SK-N-SH (cell line): ENCODE measurements at regions not wholly inside any gene's neighbourhood (a gene's known extent, or its start where the extent isn't known, plus 50 kb on each side); places are given as distances from the start of the nearest gene placed in this dataset.
"Not testable (repeated sequence)": the region's sequence is repeated elsewhere in the genome, so short reads cannot be mapped to it uniquely, and the experiment has no call there.

ENCODE experiments used
- CTCF ChIA-PET: fragments of 300-600, 350-600 bp; formaldehyde crosslinking; extraction: SDS; loops from one replicate; lab custom pipeline; 2021; lab: Yijun Ruan, JAX
- POLR2A ChIA-PET: fragments of 350-600 bp; sonication (Branson Sonifier 250); formaldehyde crosslinking; extraction: SDS; loops from one replicate; lab custom pipeline; 2020; ENCODE audit warnings: antibody characterized with exemption, inconsistent platforms; lab: Yijun Ruan, JAX
- DNase-seq: peaks from one replicate; pipeline ENCODE4 v3.0.0; 2012
- H2AFZ ChIP-seq: fragments of 200-600 bp; sonication (generic); 2 replicates; pipeline ENCODE4 v1.8.1; 2016; ENCODE audit warnings: antibody characterized with exemption, mild to moderate bottlenecking, low read depth
- H3F3A ChIP-seq: fragments of 200-600 bp; sonication (generic); replicated peaks from 2 replicates; pipeline ENCODE3; 2016; ENCODE audit warnings: antibody characterized with exemption, mild to moderate bottlenecking; ENCODE audit not compliant: insufficient read depth
- H3K27ac ChIP-seq, 2 experiments: fragments of 200-500 bp in 1 of 2; fragments of 200-600 bp in 1 of 2; sonication (Bioruptor generic) in 1 of 2; sonication (generic), shearing (Covaris generic) in 1 of 2; 2 replicates each; pipeline versions ENCODE4 v1.5.1 to v1.6.1; 2014 to 2016; ENCODE audit warnings: low read depth in 2 of 2, inconsistent platforms in 1 of 2, low read length in 1 of 2, mild to moderate bottlenecking in 1 of 2, mixed read lengths in 1 of 2
- H3K27me3 ChIP-seq: fragments of 200-600 bp; sonication (generic), shearing (Covaris generic); 2 replicates; pipeline ENCODE4 v1.6.1; 2016; ENCODE audit warnings: mixed run types; ENCODE audit not compliant: insufficient read depth
- H3K36me3 ChIP-seq, 2 experiments: fragments of 200-500 bp in 1 of 2; fragments of 200-600 bp in 1 of 2; sonication (Bioruptor generic) in 1 of 2; sonication (generic) in 1 of 2; replicated peaks in 1 of 2; 2 replicates each; pipeline versions ENCODE3 to v1.5.1; 2014 to 2016; ENCODE audit warnings: low read length in 1 of 2, mild to moderate bottlenecking in 1 of 2; ENCODE audit not compliant: insufficient read depth in 2 of 2, control insufficient read depth in 1 of 2
- H3K4me1 ChIP-seq, 2 experiments: fragments of 200-500 bp in 1 of 2; fragments of 200-600 bp in 1 of 2; sonication (Bioruptor generic) in 1 of 2; sonication (generic), shearing (Covaris generic) in 1 of 2; 2 replicates each; pipeline versions ENCODE4 v1.5.1 to v1.6.1; 2014 to 2016; ENCODE audit warnings: low read depth in 1 of 2, low read length in 1 of 2, mixed run types in 1 of 2; ENCODE audit not compliant: insufficient read depth in 2 of 2, control insufficient read depth in 1 of 2
- H3K4me2 ChIP-seq: fragments of 200-600 bp; sonication (generic), shearing (Covaris generic); 2 replicates; pipeline ENCODE4 v1.6.1; 2017; ENCODE audit warnings: mixed run types
- H3K4me3 ChIP-seq, 2 experiments: fragments of 200-500 bp in 1 of 2; fragments of 200-600 bp in 1 of 2; sonication (Bioruptor generic) in 1 of 2; sonication (generic), shearing (Covaris generic) in 1 of 2; 2 replicates each; pipeline versions ENCODE4 v1.5.1 to v1.8.1; 2014 to 2016; ENCODE audit warnings: low read depth in 2 of 2, inconsistent platforms in 1 of 2, low read length in 1 of 2, mild to moderate bottlenecking in 1 of 2, mixed read lengths in 1 of 2, moderate library complexity in 1 of 2
- H3K79me2 ChIP-seq: fragments of 200-600 bp; sonication (generic); 2 replicates; pipeline ENCODE4 v1.8.1; 2017; ENCODE audit warnings: mild to moderate bottlenecking; ENCODE audit not compliant: insufficient read depth
- H3K9ac ChIP-seq: fragments of 200-600 bp; sonication (generic); 2 replicates; pipeline ENCODE4 v1.6.1; 2017; ENCODE audit warnings: mixed run types
- H3K9me2 ChIP-seq: fragments of 200-600 bp; sonication (generic); 2 replicates; pipeline ENCODE4 v1.6.1; 2017; ENCODE audit warnings: mixed run types
- H3K9me3 ChIP-seq: fragments of 200-600 bp; sonication (generic); 2 replicates; pipeline ENCODE4 v1.6.1; 2017; ENCODE audit warnings: mixed run types, mild to moderate bottlenecking, moderate library complexity
- H4K20me1 ChIP-seq: fragments of 200-600 bp; sonication (generic); 2 replicates; pipeline ENCODE4 v1.6.1; 2017; ENCODE audit warnings: mild to moderate bottlenecking, mixed run types; ENCODE audit not compliant: insufficient read depth
- EP300 ChIP-seq, 2 experiments: IDR thresholded peaks; 2 replicates each; pipeline versions ENCODE4 v1.4.0 to v1.6.1; 2012; ENCODE audit warnings: borderline replicate concordance in 1 of 2, low read depth in 1 of 2, low read length in 1 of 2
- EZH2phosphoT487 ChIP-seq: fragments of 200-600 bp; sonication (generic); IDR thresholded peaks from 2 replicates; pipeline ENCODE4 v1.6.1; 2017; ENCODE audit warnings: low read depth, mixed run types, mild to moderate bottlenecking, antibody characterized with exemption, moderate library complexity, borderline replicate concordance
- FOXJ3 ChIP-seq: sonication (generic); formaldehyde crosslinking; IDR thresholded peaks from 2 replicates; pipeline ENCODE4 v1.5.1; 2020; ENCODE audit warnings: mild to moderate bottlenecking, missing genetic modification reagents
- JUND ChIP-seq: IDR thresholded peaks from 2 replicates; pipeline ENCODE4 v1.4.0; 2012
- MXI1 ChIP-seq: IDR thresholded peaks from 2 replicates; pipeline ENCODE4 v1.6.1; 2012; ENCODE audit warnings: mild to moderate bottlenecking, low read depth, low read length, improper control_type of control experiment
- POLR2AphosphoS5 ChIP-seq: IDR thresholded peaks from 2 replicates; pipeline ENCODE4 v1.6.1; 2012; ENCODE audit warnings: low read depth, low read length
- RXRA ChIP-seq: IDR thresholded peaks from 2 replicates; pipeline ENCODE4 v1.4.0; 2012; ENCODE audit warnings: low read depth, mild to moderate bottlenecking, borderline replicate concordance
- TAF1 ChIP-seq: IDR thresholded peaks from 2 replicates; pipeline ENCODE4 v1.6.1; 2012; ENCODE audit warnings: low read depth, mild to moderate bottlenecking, low read length, moderate library complexity, borderline replicate concordance
- WGBS: methylation state at CpG from one replicate; pipeline ENCODE4 v1.1.6; 2017; ENCODE audit warnings: low lambda C conversion rate; 5-methylcytosine and 5-hydroxymethylcytosine counted together
- TF ChIP-seq, protein P1 (sequence below): fragments of 200-600 bp; sonication (generic); IDR thresholded peaks from 2 replicates; pipeline ENCODE4 v1.6.1; 2017; ENCODE audit warnings: antibody characterized with exemption, mild to moderate bottlenecking, moderate library complexity
- TF ChIP-seq, protein P2 (sequence below): fragments of 150-350 bp; IDR thresholded peaks from 2 replicates; pipeline ENCODE4 v1.6.1; 2016; ENCODE audit warnings: mild to moderate bottlenecking, low read depth, low read length
- TF ChIP-seq, protein P3 (sequence below): IDR thresholded peaks from 2 replicates; pipeline ENCODE4 v1.6.1; 2012; ENCODE audit warnings: mild to moderate bottlenecking, low read depth, low read length, moderate library complexity

DNA sequence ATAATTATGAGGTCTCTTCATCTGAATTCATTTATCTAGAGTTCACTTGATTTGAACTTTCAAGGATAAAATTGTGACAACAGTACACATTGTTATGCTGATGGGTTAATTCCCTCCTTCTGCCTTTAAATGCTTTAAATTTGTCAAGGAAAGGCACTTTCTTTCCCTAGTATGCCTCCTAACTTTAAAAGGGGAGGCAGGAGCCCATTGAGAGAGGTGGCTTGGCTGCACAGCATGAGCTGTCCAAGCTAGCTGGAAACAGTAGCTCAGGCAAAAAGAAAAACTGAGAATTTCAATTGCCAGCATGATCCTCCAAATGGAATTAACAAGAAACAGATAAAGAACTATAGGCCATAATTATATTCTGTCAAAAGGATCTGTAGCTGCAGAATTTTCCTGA is 243.3 kb upstream of the GRIK2 start (continued):
- TF ChIP-seq, protein P1, sequence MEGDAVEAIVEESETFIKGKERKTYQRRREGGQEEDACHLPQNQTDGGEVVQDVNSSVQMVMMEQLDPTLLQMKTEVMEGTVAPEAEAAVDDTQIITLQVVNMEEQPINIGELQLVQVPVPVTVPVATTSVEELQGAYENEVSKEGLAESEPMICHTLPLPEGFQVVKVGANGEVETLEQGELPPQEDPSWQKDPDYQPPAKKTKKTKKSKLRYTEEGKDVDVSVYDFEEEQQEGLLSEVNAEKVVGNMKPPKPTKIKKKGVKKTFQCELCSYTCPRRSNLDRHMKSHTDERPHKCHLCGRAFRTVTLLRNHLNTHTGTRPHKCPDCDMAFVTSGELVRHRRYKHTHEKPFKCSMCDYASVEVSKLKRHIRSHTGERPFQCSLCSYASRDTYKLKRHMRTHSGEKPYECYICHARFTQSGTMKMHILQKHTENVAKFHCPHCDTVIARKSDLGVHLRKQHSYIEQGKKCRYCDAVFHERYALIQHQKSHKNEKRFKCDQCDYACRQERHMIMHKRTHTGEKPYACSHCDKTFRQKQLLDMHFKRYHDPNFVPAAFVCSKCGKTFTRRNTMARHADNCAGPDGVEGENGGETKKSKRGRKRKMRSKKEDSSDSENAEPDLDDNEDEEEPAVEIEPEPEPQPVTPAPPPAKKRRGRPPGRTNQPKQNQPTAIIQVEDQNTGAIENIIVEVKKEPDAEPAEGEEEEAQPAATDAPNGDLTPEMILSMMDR, result no peak
- TF ChIP-seq EP300 (IDR thresholded peaks at IDR 0.05; ENCODE audit: borderline replicate concordance in 1 of 2, low read depth in 1 of 2, low read length in 1 of 2), result no peak
- TF ChIP-seq RXRA, result no peak
- TF ChIP-seq, protein P2, sequence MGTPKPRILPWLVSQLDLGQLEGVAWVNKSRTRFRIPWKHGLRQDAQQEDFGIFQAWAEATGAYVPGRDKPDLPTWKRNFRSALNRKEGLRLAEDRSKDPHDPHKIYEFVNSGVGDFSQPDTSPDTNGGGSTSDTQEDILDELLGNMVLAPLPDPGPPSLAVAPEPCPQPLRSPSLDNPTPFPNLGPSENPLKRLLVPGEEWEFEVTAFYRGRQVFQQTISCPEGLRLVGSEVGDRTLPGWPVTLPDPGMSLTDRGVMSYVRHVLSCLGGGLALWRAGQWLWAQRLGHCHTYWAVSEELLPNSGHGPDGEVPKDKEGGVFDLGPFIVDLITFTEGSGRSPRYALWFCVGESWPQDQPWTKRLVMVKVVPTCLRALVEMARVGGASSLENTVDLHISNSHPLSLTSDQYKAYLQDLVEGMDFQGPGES, result no peak
- no peak for TF ChIP-seq JUND
- no peak for TF ChIP-seq FOXJ3 (CRISPR knock-in tag)

DNA sequence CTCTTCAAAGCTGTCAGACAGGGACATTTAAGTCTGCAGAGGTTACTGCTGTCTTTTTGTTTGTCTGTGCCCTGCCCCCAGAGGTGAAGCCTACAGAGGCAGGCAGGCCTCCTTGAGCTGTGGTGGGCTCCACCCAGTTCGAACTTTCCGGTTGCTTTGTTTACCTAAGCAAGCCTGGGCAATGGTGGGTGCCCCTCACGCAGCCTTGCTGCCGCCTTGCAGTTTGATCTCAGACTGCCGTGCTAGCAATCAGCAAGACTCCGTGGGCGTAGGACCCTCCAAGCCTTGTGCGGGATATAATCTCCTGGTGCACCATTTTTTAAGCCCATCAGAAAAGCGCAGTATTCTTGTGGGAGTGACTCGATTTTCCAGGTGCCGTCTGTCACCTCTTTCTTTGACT is 235.9 kb upstream of the GRIK2 start:
- H3K79me2 ChIP-seq, result not testable (repeated sequence)

DNA sequence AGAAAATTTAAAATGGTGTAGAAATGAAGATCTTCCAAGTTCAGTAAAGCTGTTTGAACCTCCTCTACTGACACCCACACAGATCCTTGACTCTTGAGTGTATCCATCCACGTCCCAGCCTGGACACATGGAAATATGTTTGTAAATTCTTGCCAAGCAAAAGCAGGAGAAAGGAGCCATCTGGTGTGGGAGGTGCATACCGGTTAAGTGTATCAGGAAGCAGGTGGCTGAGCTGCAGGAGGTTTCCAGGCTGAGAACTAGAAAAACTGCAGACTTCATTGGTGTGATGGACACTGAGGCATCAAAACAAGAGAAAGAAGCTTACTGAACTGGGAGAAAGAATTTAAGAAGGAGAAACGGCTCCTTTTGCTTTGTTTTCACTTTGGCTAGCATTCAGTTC is 229.9 kb upstream of the GRIK2 start:
- 27% methylated on average over 3 of the region's 3 CpGs for WGBS
- ChIA-PET POLR2A (no interaction called here), CTCF (no interaction called here)
- Histone ChIP-seq H3K79me2 (no peaks in the 10 kb centered on the region), H4K20me1 (no peaks in the 10 kb centered on the region), H3K36me3 (no peaks in the 10 kb centered on the region), H3K4me2 (no peak overlapping the region), H3K9me2 (no peaks in the 10 kb centered on the region), H3K27ac (no peak overlapping the region), H2AFZ (no peak overlapping the region), H3K9ac (no peak overlapping the region), H3K9me3 (no peaks in the 10 kb centered on the region), H3K27me3 (no peaks in the 10 kb centered on the region), H3K4me3 (no peak overlapping the region), H3K4me1 (no peaks in the 10 kb centered on the region; a peak in 1 of 4 replicates), H3F3A (no peaks in the 10 kb centered on the region)
- DNase-seq, result no peak
- TF ChIP-seq EZH2phosphoT487 (no peak), MXI1 (no peak), TAF1 (no peak), POLR2AphosphoS5 (no peak), FOXJ3 (CRISPR knock-in tag) (no peak)
- TF ChIP-seq, protein P3, sequence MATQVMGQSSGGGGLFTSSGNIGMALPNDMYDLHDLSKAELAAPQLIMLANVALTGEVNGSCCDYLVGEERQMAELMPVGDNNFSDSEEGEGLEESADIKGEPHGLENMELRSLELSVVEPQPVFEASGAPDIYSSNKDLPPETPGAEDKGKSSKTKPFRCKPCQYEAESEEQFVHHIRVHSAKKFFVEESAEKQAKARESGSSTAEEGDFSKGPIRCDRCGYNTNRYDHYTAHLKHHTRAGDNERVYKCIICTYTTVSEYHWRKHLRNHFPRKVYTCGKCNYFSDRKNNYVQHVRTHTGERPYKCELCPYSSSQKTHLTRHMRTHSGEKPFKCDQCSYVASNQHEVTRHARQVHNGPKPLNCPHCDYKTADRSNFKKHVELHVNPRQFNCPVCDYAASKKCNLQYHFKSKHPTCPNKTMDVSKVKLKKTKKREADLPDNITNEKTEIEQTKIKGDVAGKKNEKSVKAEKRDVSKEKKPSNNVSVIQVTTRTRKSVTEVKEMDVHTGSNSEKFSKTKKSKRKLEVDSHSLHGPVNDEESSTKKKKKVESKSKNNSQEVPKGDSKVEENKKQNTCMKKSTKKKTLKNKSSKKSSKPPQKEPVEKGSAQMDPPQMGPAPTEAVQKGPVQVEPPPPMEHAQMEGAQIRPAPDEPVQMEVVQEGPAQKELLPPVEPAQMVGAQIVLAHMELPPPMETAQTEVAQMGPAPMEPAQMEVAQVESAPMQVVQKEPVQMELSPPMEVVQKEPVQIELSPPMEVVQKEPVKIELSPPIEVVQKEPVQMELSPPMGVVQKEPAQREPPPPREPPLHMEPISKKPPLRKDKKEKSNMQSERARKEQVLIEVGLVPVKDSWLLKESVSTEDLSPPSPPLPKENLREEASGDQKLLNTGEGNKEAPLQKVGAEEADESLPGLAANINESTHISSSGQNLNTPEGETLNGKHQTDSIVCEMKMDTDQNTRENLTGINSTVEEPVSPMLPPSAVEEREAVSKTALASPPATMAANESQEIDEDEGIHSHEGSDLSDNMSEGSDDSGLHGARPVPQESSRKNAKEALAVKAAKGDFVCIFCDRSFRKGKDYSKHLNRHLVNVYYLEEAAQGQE, result no peak

More for the DNA sequence above, 235.9 kb upstream of the GRIK2 start:
- H4K20me1 ChIP-seq, H3K4me1 ChIP-seq, H3K9me3 ChIP-seq, H3K9ac ChIP-seq, H3F3A ChIP-seq, H3K4me2 ChIP-seq, H3K36me3 ChIP-seq, POLR2A ChIA-PET, H3K4me3 ChIP-seq, H2AFZ ChIP-seq, H3K27ac ChIP-seq, DNase-seq, CTCF ChIA-PET, H3K9me2 ChIP-seq, H3K27me3 ChIP-seq: not testable (repeated sequence)
- 59% methylated on average over 10 of the region's 11 CpGs for WGBS
